Thyroid gland (tissue), 4 donors: ENCODE measurements at regions not wholly inside any gene's neighbourhood (a gene's known extent, or its start where the extent isn't known, plus 50 kb on each side); places are given as distances from the start of the nearest gene placed in this dataset.

ENCODE experiments used
- DNase-seq, 2 donors: peaks; one replicate each; pipeline ENCODE4 v3.0.0-alpha.2; 2019
- H3K27ac ChIP-seq, 3 donors: fragments of 200-600 bp; sonication (generic); 1 replicate in 2 of 3; 2 replicates in 1 of 3; pipeline ENCODE4 v1.5.1; 2016 to 2019; ENCODE audit warnings: mild to moderate bottlenecking in 1 of 3, moderate library complexity in 1 of 3
- H3K27me3 ChIP-seq: fragments of 200-600 bp; sonication (generic); one replicate; pipeline ENCODE4 v1.5.1; 2019
- H3K36me3 ChIP-seq, 2 donors: fragments of 200-600 bp; sonication (generic); one replicate each; pipeline ENCODE4 v1.5.1; 2016 to 2019
- H3K4me1 ChIP-seq, 2 donors: fragments of 200-600 bp; sonication (generic); one replicate each; pipeline ENCODE4 v1.5.1; 2017 to 2019
- H3K4me3 ChIP-seq, 3 donors: fragments of 200-600 bp; sonication (generic); replicated peaks in 1 of 3; 1 replicate in 2 of 3; 2 replicates in 1 of 3; pipeline ENCODE4 v1.5.1; 2016; ENCODE audit warnings: mild to moderate bottlenecking in 1 of 3
- H3K9me3 ChIP-seq: fragments of 200-600 bp; sonication (generic); one replicate; pipeline ENCODE4 v1.5.1; 2017
- POLR2A ChIP-seq, 2 donors: fragments of 450-650 bp; IDR thresholded peaks; one replicate each; pipeline ENCODE4 v1.6.1; 2017; ENCODE audit warnings: antibody characterized with exemption in 2 of 2, mild to moderate bottlenecking in 2 of 2, moderate library complexity in 1 of 2
- WGBS, 2 donors: methylation state at CpG; one replicate each; pipeline ENCODE4 v1.1.5; 2017; 5-methylcytosine and 5-hydroxymethylcytosine counted together
- intact Hi-C: fragments of 100-400 bp; cut with DNase I; formaldehyde crosslinking; loops from one replicate; pipeline ENCODE4 v1.15.1; 2023
- TF ChIP-seq, protein P1 (sequence below), 6 experiments: fragments of 200-600 bp in 3 of 6; fragments of 450-650 bp in 3 of 6; sonication (generic) in 3 of 6; IDR thresholded peaks; one replicate each; pipeline ENCODE4 v1.5.1; 2016 to 2019; ENCODE audit warnings: antibody characterized with exemption in 6 of 6, mild to moderate bottlenecking in 2 of 6, inconsistent platforms in 1 of 6, moderate library complexity in 1 of 6

DNA sequence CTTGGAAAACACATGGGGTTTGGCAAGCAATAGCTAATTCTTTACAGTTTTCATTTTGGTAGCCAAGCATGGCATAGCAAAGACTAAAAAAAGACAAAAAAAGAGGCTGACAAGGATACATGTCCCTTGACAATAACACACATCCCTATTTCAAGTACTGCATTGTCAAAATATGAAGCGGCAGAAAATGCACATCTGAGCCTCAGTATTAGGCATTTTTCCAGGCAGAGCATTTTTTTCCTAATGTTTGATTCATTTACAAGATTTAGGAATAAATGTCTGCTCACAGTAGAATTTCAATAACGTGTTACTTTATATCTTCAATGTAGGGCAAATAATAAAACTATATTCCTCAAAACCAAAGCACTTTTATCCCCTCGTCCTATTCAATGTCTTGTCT is 216.3 kb upstream of the PCDH18 start:
- Histone ChIP-seq H3K27me3 (no peaks in the 10 kb centered on the region), H3K4me3 (no peak overlapping the region), H3K36me3 (no peaks in the 10 kb centered on the region), H3K27ac (no peak overlapping the region), H3K4me1 (peaks cover 0 to 3% of the 10 kb centered on the region in 2 donors), H3K9me3 (no peaks in the 10 kb centered on the region)
- WGBS, 2 donors = 59 to 65% methylated on average over 3 of the region's 3 CpGs
- intact Hi-C loops = no loop called here
- no peak for TF ChIP-seq POLR2A (IDR thresholded peaks at IDR 0.05)
- TF ChIP-seq, protein P1, sequence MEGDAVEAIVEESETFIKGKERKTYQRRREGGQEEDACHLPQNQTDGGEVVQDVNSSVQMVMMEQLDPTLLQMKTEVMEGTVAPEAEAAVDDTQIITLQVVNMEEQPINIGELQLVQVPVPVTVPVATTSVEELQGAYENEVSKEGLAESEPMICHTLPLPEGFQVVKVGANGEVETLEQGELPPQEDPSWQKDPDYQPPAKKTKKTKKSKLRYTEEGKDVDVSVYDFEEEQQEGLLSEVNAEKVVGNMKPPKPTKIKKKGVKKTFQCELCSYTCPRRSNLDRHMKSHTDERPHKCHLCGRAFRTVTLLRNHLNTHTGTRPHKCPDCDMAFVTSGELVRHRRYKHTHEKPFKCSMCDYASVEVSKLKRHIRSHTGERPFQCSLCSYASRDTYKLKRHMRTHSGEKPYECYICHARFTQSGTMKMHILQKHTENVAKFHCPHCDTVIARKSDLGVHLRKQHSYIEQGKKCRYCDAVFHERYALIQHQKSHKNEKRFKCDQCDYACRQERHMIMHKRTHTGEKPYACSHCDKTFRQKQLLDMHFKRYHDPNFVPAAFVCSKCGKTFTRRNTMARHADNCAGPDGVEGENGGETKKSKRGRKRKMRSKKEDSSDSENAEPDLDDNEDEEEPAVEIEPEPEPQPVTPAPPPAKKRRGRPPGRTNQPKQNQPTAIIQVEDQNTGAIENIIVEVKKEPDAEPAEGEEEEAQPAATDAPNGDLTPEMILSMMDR (IDR thresholded peaks at IDR 0.05) = no peak
- DNase-seq = no peak

GRCh38 chr4:137740141-137740540 is 207.8 kb upstream of the PCDH18 start:
- no peak overlapping the region for H3K27ac ChIP-seq
- no peaks in the 10 kb centered on the region for H3K27me3 ChIP-seq
- TF ChIP-seq POLR2A (IDR thresholded peaks at IDR 0.05) = no peak
- TF ChIP-seq, protein P1 (IDR thresholded peaks at IDR 0.05) = no peak
- H3K4me1 ChIP-seq = no peaks in the 10 kb centered on the region
- no peaks in the 10 kb centered on the region for H3K36me3 ChIP-seq
- no peak for DNase-seq
- WGBS, 2 donors = 44 to 59% methylated on average over 1 of the region's 1 CpG
- intact Hi-C loops = no loop called here
- no peaks in the 10 kb centered on the region for H3K9me3 ChIP-seq
- no peak overlapping the region for H3K4me3 ChIP-seq

GRCh38 chr4:137739391-137739790 is 207.1 kb upstream of the PCDH18 start:
- no peak overlapping the region for H3K27ac ChIP-seq
- intact Hi-C loops = no loop called here
- no peak for DNase-seq
- no peak overlapping the region for H3K4me3 ChIP-seq
- TF ChIP-seq, protein P1 (IDR thresholded peaks at IDR 0.05) = no peak
- TF ChIP-seq POLR2A (IDR thresholded peaks at IDR 0.05) = no peak
- no peaks in the 10 kb centered on the region for H3K4me1 ChIP-seq
- H3K9me3 ChIP-seq = no peaks in the 10 kb centered on the region
- no peaks in the 10 kb centered on the region for H3K27me3 ChIP-seq
- H3K36me3 ChIP-seq = no peaks in the 10 kb centered on the region
- WGBS, 2 donors = 94 to 95% methylated on average over 1 of the region's 1 CpG

GRCh38 chr4:137738375-137738990 is 206.2 kb upstream of the PCDH18 start:
- Histone ChIP-seq H3K27ac (no peak overlapping the region), H3K4me1 (no peaks in the 10 kb centered on the region), H3K4me3 (no peak overlapping the region), H3K27me3 (no peaks in the 10 kb centered on the region), H3K36me3 (no peaks in the 10 kb centered on the region), H3K9me3 (no peaks in the 10 kb centered on the region)
- 79 to 83% methylated on average over 4 of the region's 4 CpGs for WGBS, 2 donors
- no peak for TF ChIP-seq POLR2A (IDR thresholded peaks at IDR 0.05)
- TF ChIP-seq, protein P1 (IDR thresholded peaks at IDR 0.05) = no peak
- no peak for DNase-seq
- intact Hi-C loops = no loop called here

- no peak overlapping the region for H3K4me3 ChIP-seq
- 87 to 93% methylated on average over 4 of the region's 4 CpGs for WGBS, 2 donors
- intact Hi-C loops = no loop called here
Observed at GRCh38 chr4:137735561-137736104, 203.3 kb upstream of the PCDH18 start.

More at GRCh38 chr4:137735561-137736104, 203.3 kb upstream of the PCDH18 start:
- H3K27ac ChIP-seq = no peak overlapping the region
- H3K36me3 ChIP-seq = no peaks in the 10 kb centered on the region
- no peak for DNase-seq
- no peaks in the 10 kb centered on the region for H3K27me3 ChIP-seq
- TF ChIP-seq, protein P1 (IDR thresholded peaks at IDR 0.05) = no peak
- TF ChIP-seq POLR2A (IDR thresholded peaks at IDR 0.05) = no peak
- no peaks in the 10 kb centered on the region for H3K4me1 ChIP-seq
- H3K9me3 ChIP-seq = no peaks in the 10 kb centered on the region
